Adrenal gland (tissue), 5 donors: ENCODE measurements at regions not wholly inside any gene's neighbourhood (a gene's known extent, or its start where the extent isn't known, plus 50 kb on each side); places are given as distances from the start of the nearest gene placed in this dataset.

Experiments used
- CTCF ChIP-seq, 6 experiments: fragments of 450-650 bp in 4 of 6; fragments of 200-600 bp in 2 of 6; sonication (generic) in 1 of 6; IDR thresholded peaks; 1 replicate in 5 of 6; 2 replicates in 1 of 6; pipeline versions ENCODE4 v1.5.1 to v1.8.0; 2016 to 2021; ENCODE audit warnings: antibody characterized with exemption in 6 of 6, mild to moderate bottlenecking in 2 of 6, moderate library complexity in 1 of 6
- POLR2A ChIP-seq, 2 donors: fragments of 450-650 bp; IDR thresholded peaks; one replicate each; pipeline ENCODE4 v1.6.1; 2017; ENCODE audit warnings: antibody characterized with exemption in 2 of 2, mild to moderate bottlenecking in 2 of 2, moderate library complexity in 1 of 2
- donor health status: DM: no; HTN: no; CAD: no.

- no peak for TF ChIP-seq CTCF (IDR thresholded peaks at IDR 0.05)
- TF ChIP-seq POLR2A (IDR thresholded peaks at IDR 0.05), result no peak
These were observed 340.7 kb downstream of the NR2F1-AS1 start for GRCh38 chr5:93240228-93240834.
